ENCODE measurements at regions not wholly inside any gene's neighbourhood (a gene's known extent, or its start where the extent isn't known, plus 50 kb on each side); places are given as distances from the start of the nearest gene placed in this dataset.

GRCh38 chr5:91493086-91493485 lies 110.0 kb upstream of the ARRDC3 start:
- TF ChIP-seq CTCF (conservative IDR thresholded peaks at IDR 0.05; ENCODE audit: low read length) (no peak), EZH2phosphoT487 (IDR thresholded peaks at IDR 0.05; ENCODE audit: borderline replicate concordance, low read depth, low read length) (no peak)

All from OCI-LY7 (cell line).